Keratinocyte (primary cell): ENCODE measurements at regions not wholly inside any gene's neighbourhood (a gene's known extent, or its start where the extent isn't known, plus 50 kb on each side); places are given as distances from the start of the nearest gene placed in this dataset.

Experiments
- DNase-seq: peaks from one replicate; pipeline ENCODE4 v3.0.0-alpha.2; 2011; ENCODE audit warnings: low read depth, missing footprints, low spot score
- FAIRE-seq: peaks from 2 replicates; lab custom pipeline; 2011; peaks lifted over from hg19 to GRCh38; lab: Jason Lieb, UNC
- H2AFZ ChIP-seq: 2 replicates; pipeline ENCODE4 v1.6.0; 2012; ENCODE audit warnings: low read length, control low read depth, inconsistent platforms; ENCODE audit not compliant: control insufficient read depth
- H3K27ac ChIP-seq: 2 replicates; pipeline ENCODE4 v1.5.1; 2011; ENCODE audit warnings: low read length; ENCODE audit not compliant: control insufficient read depth, insufficient read depth
- H3K27me3 ChIP-seq: 3 replicates; pipeline ENCODE4 v1.6.0; 2011; ENCODE audit warnings: low read length; ENCODE audit not compliant: control insufficient read depth, insufficient read depth; ENCODE audit errors: extremely low read depth
- H3K36me3 ChIP-seq, 2 experiments: 2 replicates in 1 of 2; 3 replicates in 1 of 2; pipeline ENCODE4 v1.5.1; 2011; ENCODE audit warnings: low read length in 2 of 2, mild to moderate bottlenecking in 1 of 2; ENCODE audit not compliant: control insufficient read depth in 2 of 2, insufficient read depth in 2 of 2; ENCODE audit errors: extremely low read depth in 1 of 2
- H3K4me1 ChIP-seq: 3 replicates; pipeline ENCODE4 v1.5.1; 2011; ENCODE audit warnings: low read length; ENCODE audit not compliant: control insufficient read depth, insufficient read depth; ENCODE audit errors: extremely low read depth
- H3K4me2 ChIP-seq: 3 replicates; pipeline ENCODE4 v1.6.0; 2011; ENCODE audit warnings: low read depth, low read length; ENCODE audit not compliant: control insufficient read depth, insufficient read depth; ENCODE audit errors: extremely low read depth
- H3K4me3 ChIP-seq, 3 experiments: fragments of 200-600 bp in 1 of 3; sonication (generic) in 1 of 3; 2 replicates in 2 of 3; 3 replicates in 1 of 3; pipeline ENCODE4 v1.5.1; 2011 to 2016; ENCODE audit warnings: low read length in 3 of 3, mild to moderate bottlenecking in 3 of 3, control low read depth in 2 of 3, inconsistent platforms in 1 of 3, low read depth in 1 of 3, mixed read lengths in 1 of 3, mixed run types in 1 of 3, moderate library complexity in 1 of 3; ENCODE audit not compliant: control insufficient read depth in 2 of 3, insufficient read depth in 2 of 3; ENCODE audit errors: extremely low read depth in 1 of 3
- H3K79me2 ChIP-seq: 2 replicates; pipeline ENCODE4 v1.6.0; 2012; ENCODE audit warnings: low read length; ENCODE audit not compliant: control insufficient read depth, insufficient read depth
- H3K9ac ChIP-seq: 3 replicates; pipeline ENCODE4 v1.6.0; 2011; ENCODE audit warnings: low read length; ENCODE audit not compliant: control insufficient read depth, insufficient read depth; ENCODE audit errors: extremely low read depth
- H3K9me1 ChIP-seq: 3 replicates; pipeline ENCODE4 v1.6.0; 2011; ENCODE audit warnings: low read length; ENCODE audit not compliant: control insufficient read depth, insufficient read depth; ENCODE audit errors: extremely low read depth
- H3K9me3 ChIP-seq: 2 replicates; pipeline ENCODE4 v1.5.1; 2012; ENCODE audit warnings: low read depth, low read length; ENCODE audit not compliant: control insufficient read depth
- H4K20me1 ChIP-seq: 3 replicates; pipeline ENCODE4 v1.6.0; 2011; ENCODE audit warnings: low read length; ENCODE audit not compliant: control insufficient read depth, insufficient read depth; ENCODE audit errors: extremely low read depth
- EZH2 ChIP-seq: IDR thresholded peaks from one replicate; pipeline ENCODE4 v1.6.1; 2012; ENCODE audit warnings: inconsistent platforms, mild to moderate bottlenecking, low read length, moderate library complexity
- dilution Hi-C: fragments of 300-500 bp; cut with MboI; formaldehyde crosslinking; loops from one replicate; pipeline ENCODE4 v1.7.0; 2020; ENCODE audit warnings: low sequenced_read_pairs; ENCODE audit not compliant: extremely low pct_ligation_motif_present
- TF ChIP-seq, protein P1 (sequence below), 3 experiments: IDR thresholded peaks in 1 of 3; conservative IDR thresholded peaks in 1 of 3; optimal IDR thresholded peaks in 1 of 3; 2 replicates in 2 of 3; 3 replicates in 1 of 3; pipeline versions ENCODE3 to v1.5.1; 2011; ENCODE audit warnings: low read length in 3 of 3, mild to moderate bottlenecking in 3 of 3, moderate library complexity in 2 of 3, control low read depth in 1 of 3, inconsistent platforms in 1 of 3; ENCODE audit not compliant: insufficient read depth in 2 of 3; ENCODE audit errors: extremely low read depth in 1 of 3

DNA sequence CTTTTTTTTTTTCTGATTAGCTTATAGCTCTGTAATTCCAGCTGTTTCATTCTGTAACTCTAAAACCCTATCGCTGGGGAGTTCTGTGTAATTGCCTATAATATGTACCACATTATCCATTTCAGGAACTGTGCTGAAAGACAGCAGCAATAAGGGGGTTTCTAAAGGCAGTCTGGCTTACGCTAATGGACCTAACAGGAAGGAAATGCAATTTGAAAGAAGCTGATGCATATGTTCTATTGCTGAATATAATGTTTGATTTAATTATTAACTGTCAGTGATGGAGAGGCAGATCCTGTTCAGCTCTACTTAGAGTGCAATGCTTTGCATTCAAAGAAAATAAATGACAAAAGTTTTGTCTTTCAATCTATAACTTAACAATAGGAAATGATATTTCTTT lies 209.4 kb upstream of the SNX7 start:
- Histone ChIP-seq H3K27ac (no peak overlapping the region), H4K20me1 (no peaks in the 10 kb centered on the region), H2AFZ (no peak overlapping the region), H3K9me1 (no peaks in the 10 kb centered on the region), H3K27me3 (no peaks in the 10 kb centered on the region), H3K4me1 (no peaks in the 10 kb centered on the region), H3K79me2 (no peaks in the 10 kb centered on the region), H3K4me2 (no peak overlapping the region), H3K9me3 (no peaks in the 10 kb centered on the region), H3K36me3 (no peaks in the 10 kb centered on the region), H3K9ac (no peak overlapping the region), H3K4me3 (no peak overlapping the region)
- DNase-seq (no peak), FAIRE-seq (no peak)
- dilution Hi-C loops: no loop called here
- TF ChIP-seq, protein P1, sequence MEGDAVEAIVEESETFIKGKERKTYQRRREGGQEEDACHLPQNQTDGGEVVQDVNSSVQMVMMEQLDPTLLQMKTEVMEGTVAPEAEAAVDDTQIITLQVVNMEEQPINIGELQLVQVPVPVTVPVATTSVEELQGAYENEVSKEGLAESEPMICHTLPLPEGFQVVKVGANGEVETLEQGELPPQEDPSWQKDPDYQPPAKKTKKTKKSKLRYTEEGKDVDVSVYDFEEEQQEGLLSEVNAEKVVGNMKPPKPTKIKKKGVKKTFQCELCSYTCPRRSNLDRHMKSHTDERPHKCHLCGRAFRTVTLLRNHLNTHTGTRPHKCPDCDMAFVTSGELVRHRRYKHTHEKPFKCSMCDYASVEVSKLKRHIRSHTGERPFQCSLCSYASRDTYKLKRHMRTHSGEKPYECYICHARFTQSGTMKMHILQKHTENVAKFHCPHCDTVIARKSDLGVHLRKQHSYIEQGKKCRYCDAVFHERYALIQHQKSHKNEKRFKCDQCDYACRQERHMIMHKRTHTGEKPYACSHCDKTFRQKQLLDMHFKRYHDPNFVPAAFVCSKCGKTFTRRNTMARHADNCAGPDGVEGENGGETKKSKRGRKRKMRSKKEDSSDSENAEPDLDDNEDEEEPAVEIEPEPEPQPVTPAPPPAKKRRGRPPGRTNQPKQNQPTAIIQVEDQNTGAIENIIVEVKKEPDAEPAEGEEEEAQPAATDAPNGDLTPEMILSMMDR (optimal IDR thresholded peaks at IDR 0.05 in 1 of 3, IDR thresholded peaks at IDR 0.05 in 1 of 3, conservative IDR thresholded peaks at IDR 0.05 in 1 of 3; ENCODE audit: extremely low read depth in 1 of 3, insufficient read depth in 2 of 3, low read length in 3 of 3): no peak
- TF ChIP-seq EZH2: no peak

DNA sequence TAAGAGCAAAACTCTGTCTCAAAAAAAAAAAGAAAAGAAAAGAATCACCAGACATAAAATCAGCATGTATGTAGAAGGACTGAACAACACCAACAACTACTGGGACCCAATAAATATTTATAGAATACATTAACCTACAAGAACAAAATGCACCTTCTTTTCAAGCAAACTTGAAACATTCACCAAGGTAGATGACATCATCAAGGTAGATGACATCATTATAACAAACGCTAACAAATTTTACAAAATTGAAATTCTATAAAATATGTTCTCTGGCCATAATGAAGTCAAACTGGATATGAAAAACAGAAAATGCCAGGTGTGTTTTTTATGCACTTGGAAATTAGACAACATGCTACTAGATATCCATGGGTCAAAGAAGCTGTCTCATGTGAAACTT lies 220.2 kb upstream of the SNX7 start:
- FAIRE-seq: no peak
- H3K9ac ChIP-seq: no peak overlapping the region

More for the DNA sequence above, 220.2 kb upstream of the SNX7 start:
- no peak for TF ChIP-seq EZH2
- TF ChIP-seq, protein P1 (optimal IDR thresholded peaks at IDR 0.05 in 1 of 3, IDR thresholded peaks at IDR 0.05 in 1 of 3, conservative IDR thresholded peaks at IDR 0.05 in 1 of 3; ENCODE audit: extremely low read depth in 1 of 3, insufficient read depth in 2 of 3, low read length in 3 of 3): no peak
- Histone ChIP-seq H3K27me3 (no peaks in the 10 kb centered on the region), H3K9me1 (no peaks in the 10 kb centered on the region), H3K36me3 (no peaks in the 10 kb centered on the region), H3K9me3 (no peaks in the 10 kb centered on the region), H2AFZ (no peak overlapping the region), H3K4me2 (no peak overlapping the region), H3K79me2 (no peaks in the 10 kb centered on the region), H3K4me3 (no peak overlapping the region), H3K27ac (no peak overlapping the region), H4K20me1 (no peaks in the 10 kb centered on the region), H3K4me1 (no peaks in the 10 kb centered on the region)
- dilution Hi-C loops: no loop called here
- DNase-seq: no peak
